Activated T-helper 17 cell treated with anti-CD3 and anti-CD28 coated beads, Interleukin-2, amount 50 U/mL, for 72 hours (primary cell): ENCODE measurements at regions not wholly inside any gene's neighbourhood (a gene's known extent, or its start where the extent isn't known, plus 50 kb on each side); places are given as distances from the start of the nearest gene placed in this dataset.

Experiments
- ATAC-seq: fragments of 150-1000 bp; cut with Tn5 transposase; replicated peaks from 2 replicates; pipeline ENCODE4 v1.10.0; 2021; ENCODE audit warnings: mild to moderate bottlenecking, moderate library complexity
- H3K27ac Mint-ChIP-seq: one replicate; pipeline ENCODE4 v1.8.0; 2022; ENCODE audit warnings: mixed read lengths
- H3K27me3 Mint-ChIP-seq: one replicate; pipeline ENCODE4 v1.8.0; 2022; ENCODE audit warnings: mixed read lengths
- H3K36me3 Mint-ChIP-seq: one replicate; pipeline ENCODE4 v1.8.0; 2022; ENCODE audit warnings: low read depth, mild to moderate bottlenecking, mixed read lengths
- H3K4me1 Mint-ChIP-seq: one replicate; pipeline ENCODE4 v1.8.0; 2022; ENCODE audit warnings: mixed read lengths
- H3K4me3 Mint-ChIP-seq: one replicate; pipeline ENCODE4 v1.8.0; 2022; ENCODE audit warnings: mild to moderate bottlenecking, mixed read lengths
- H3K9me3 Mint-ChIP-seq: one replicate; pipeline ENCODE4 v1.8.0; 2022; ENCODE audit warnings: mixed read lengths

GRCh38 chr6:74073429-74073828 lies 377.4 kb downstream of the CD109 start:
- no peak for ATAC-seq
- no peaks in the 10 kb centered on the region for H3K9me3 Mint-ChIP-seq
- H3K27me3 Mint-ChIP-seq = peaks cover 5% of the 10 kb centered on the region
- no peak overlapping the region for H3K27ac Mint-ChIP-seq
- no peak overlapping the region for H3K4me3 Mint-ChIP-seq
- no peaks in the 10 kb centered on the region for H3K36me3 Mint-ChIP-seq
- H3K4me1 Mint-ChIP-seq = no peaks in the 10 kb centered on the region

- no peaks in the 10 kb centered on the region for H3K36me3 Mint-ChIP-seq
- peaks cover 8% of the 10 kb centered on the region for H3K27me3 Mint-ChIP-seq
- H3K4me1 Mint-ChIP-seq = no peaks in the 10 kb centered on the region
- H3K4me3 Mint-ChIP-seq = no peak overlapping the region
- H3K9me3 Mint-ChIP-seq = no peaks in the 10 kb centered on the region
- no peak for ATAC-seq
- no peak overlapping the region for H3K27ac Mint-ChIP-seq
Observed at GRCh38 chr6:74071214-74071613, 375.2 kb downstream of the CD109 start.

- no peaks in the 10 kb centered on the region for H3K36me3 Mint-ChIP-seq
- H3K4me3 Mint-ChIP-seq = no peak overlapping the region
- H3K4me1 Mint-ChIP-seq = no peaks in the 10 kb centered on the region
- H3K9me3 Mint-ChIP-seq = no peaks in the 10 kb centered on the region
- ATAC-seq = no peak
- H3K27ac Mint-ChIP-seq = no peak overlapping the region
- peaks cover 8% of the 10 kb centered on the region for H3K27me3 Mint-ChIP-seq
Observed at GRCh38 chr6:74070711-74071110, 374.7 kb downstream of the CD109 start.

GRCh38 chr6:74070091-74070490 lies 374.1 kb downstream of the CD109 start:
- H3K4me1 Mint-ChIP-seq = no peaks in the 10 kb centered on the region
- no peak for ATAC-seq
- no peaks in the 10 kb centered on the region for H3K9me3 Mint-ChIP-seq
- H3K27me3 Mint-ChIP-seq = peaks cover 8% of the 10 kb centered on the region
- H3K4me3 Mint-ChIP-seq = no peak overlapping the region
- no peaks in the 10 kb centered on the region for H3K36me3 Mint-ChIP-seq
- no peak overlapping the region for H3K27ac Mint-ChIP-seq

GRCh38 chr6:74069089-74069581 lies 373.1 kb downstream of the CD109 start:
- Mint-ChIP-seq H3K27me3 (peaks cover 8% of the 10 kb centered on the region), H3K9me3 (no peaks in the 10 kb centered on the region), H3K27ac (no peak overlapping the region), H3K36me3 (no peaks in the 10 kb centered on the region), H3K4me1 (no peaks in the 10 kb centered on the region), H3K4me3 (no peak overlapping the region)
- ATAC-seq = no peak

GRCh38 chr6:74066168-74066871 lies 370.3 kb downstream of the CD109 start:
- Mint-ChIP-seq H3K27me3 (peaks cover 8% of the 10 kb centered on the region), H3K9me3 (no peaks in the 10 kb centered on the region), H3K4me1 (no peaks in the 10 kb centered on the region), H3K36me3 (no peaks in the 10 kb centered on the region), H3K27ac (no peak overlapping the region), H3K4me3 (no peak overlapping the region)
- ATAC-seq = no peak

GRCh38 chr6:74065705-74066104 lies 369.7 kb downstream of the CD109 start:
- H3K4me3 Mint-ChIP-seq = no peak overlapping the region
- H3K9me3 Mint-ChIP-seq = no peaks in the 10 kb centered on the region
- ATAC-seq = no peak
- H3K4me1 Mint-ChIP-seq = no peaks in the 10 kb centered on the region
- H3K27me3 Mint-ChIP-seq = peaks cover 8% of the 10 kb centered on the region
- H3K27ac Mint-ChIP-seq = no peak overlapping the region
- no peaks in the 10 kb centered on the region for H3K36me3 Mint-ChIP-seq

GRCh38 chr6:74063391-74063790 lies 367.4 kb downstream of the CD109 start:
- no peak for ATAC-seq
- H3K27me3 Mint-ChIP-seq = peaks cover 3% of the 10 kb centered on the region
- H3K36me3 Mint-ChIP-seq = no peaks in the 10 kb centered on the region
- H3K9me3 Mint-ChIP-seq = no peaks in the 10 kb centered on the region
- no peak overlapping the region for H3K27ac Mint-ChIP-seq
- no peaks in the 10 kb centered on the region for H3K4me1 Mint-ChIP-seq
- no peak overlapping the region for H3K4me3 Mint-ChIP-seq

- Mint-ChIP-seq H3K4me3 (no peak overlapping the region), H3K9me3 (no peaks in the 10 kb centered on the region), H3K4me1 (no peaks in the 10 kb centered on the region), H3K27me3 (no peaks in the 10 kb centered on the region), H3K27ac (no peak overlapping the region), H3K36me3 (no peaks in the 10 kb centered on the region)
- no peak for ATAC-seq
Observed at GRCh38 chr6:74061201-74061600, 365.2 kb downstream of the CD109 start.

GRCh38 chr6:74060354-74060753 lies 364.4 kb downstream of the CD109 start:
- H3K36me3 Mint-ChIP-seq = no peaks in the 10 kb centered on the region
- H3K27me3 Mint-ChIP-seq = no peaks in the 10 kb centered on the region
- no peaks in the 10 kb centered on the region for H3K4me1 Mint-ChIP-seq
- no peak overlapping the region for H3K4me3 Mint-ChIP-seq
- ATAC-seq = no peak
- H3K27ac Mint-ChIP-seq = no peak overlapping the region
- H3K9me3 Mint-ChIP-seq = no peaks in the 10 kb centered on the region

GRCh38 chr6:74058606-74059005 lies 362.6 kb downstream of the CD109 start:
- Mint-ChIP-seq H3K27ac (no peak overlapping the region), H3K4me3 (no peak overlapping the region), H3K4me1 (no peaks in the 10 kb centered on the region), H3K9me3 (no peaks in the 10 kb centered on the region), H3K27me3 (no peaks in the 10 kb centered on the region), H3K36me3 (no peaks in the 10 kb centered on the region)
- ATAC-seq = no peak

- Mint-ChIP-seq H3K27ac (no peak overlapping the region), H3K9me3 (no peaks in the 10 kb centered on the region), H3K36me3 (no peaks in the 10 kb centered on the region), H3K27me3 (no peaks in the 10 kb centered on the region), H3K4me3 (no peak overlapping the region), H3K4me1 (no peaks in the 10 kb centered on the region)
- no peak for ATAC-seq
Observed at GRCh38 chr6:74057326-74057725, 361.3 kb downstream of the CD109 start.

GRCh38 chr6:74054190-74054589 lies 358.2 kb downstream of the CD109 start:
- Mint-ChIP-seq H3K4me1 (no peaks in the 10 kb centered on the region), H3K9me3 (no peaks in the 10 kb centered on the region), H3K27me3 (no peaks in the 10 kb centered on the region), H3K36me3 (no peaks in the 10 kb centered on the region), H3K27ac (no peak overlapping the region), H3K4me3 (no peak overlapping the region)
- ATAC-seq = no peak

- no peaks in the 10 kb centered on the region for H3K9me3 Mint-ChIP-seq
- no peaks in the 10 kb centered on the region for H3K36me3 Mint-ChIP-seq
- H3K4me3 Mint-ChIP-seq = no peak overlapping the region
- H3K27me3 Mint-ChIP-seq = no peaks in the 10 kb centered on the region
- no peak for ATAC-seq
- no peaks in the 10 kb centered on the region for H3K4me1 Mint-ChIP-seq
- H3K27ac Mint-ChIP-seq = no peak overlapping the region
Observed at GRCh38 chr6:74050921-74051320, 354.9 kb downstream of the CD109 start.

GRCh38 chr6:74048387-74048786 lies 352.4 kb downstream of the CD109 start:
- no peak overlapping the region for H3K4me3 Mint-ChIP-seq
- no peaks in the 10 kb centered on the region for H3K9me3 Mint-ChIP-seq
- no peak overlapping the region for H3K27ac Mint-ChIP-seq
- no peak for ATAC-seq
- H3K27me3 Mint-ChIP-seq = no peaks in the 10 kb centered on the region
- H3K36me3 Mint-ChIP-seq = no peaks in the 10 kb centered on the region
- H3K4me1 Mint-ChIP-seq = no peaks in the 10 kb centered on the region
